H9 (cell line): ENCODE measurements at regions not wholly inside any gene's neighbourhood (a gene's known extent, or its start where the extent isn't known, plus 50 kb on each side); places are given as distances from the start of the nearest gene placed in this dataset.
A peak's percentile ranks its signal among the peaks of the same experiment; 100 is the strongest.

Source experiments
- DNase-seq: peaks from one replicate; pipeline ENCODE4 v3.0.0-alpha.2; 2017
- H2AFZ ChIP-seq: one replicate; pipeline ENCODE4 v1.6.1; 2013; ENCODE audit warnings: mild to moderate bottlenecking, low read length, control low read depth, moderate library complexity
- H2AK5ac ChIP-seq: 2 replicates; pipeline ENCODE4 v1.6.1; 2013; ENCODE audit warnings: low read length, control low read depth, mixed read lengths; ENCODE audit not compliant: insufficient read length
- H2BK120ac ChIP-seq: one replicate; pipeline ENCODE4 v1.6.1; 2013; ENCODE audit warnings: low read depth, mild to moderate bottlenecking, low read length, control low read depth, inconsistent platforms; ENCODE audit not compliant: poor library complexity, severe bottlenecking
- H2BK12ac ChIP-seq: 2 replicates; pipeline ENCODE4 v1.6.1; 2013; ENCODE audit warnings: low read length, control low read depth, mixed read lengths, low read depth; ENCODE audit not compliant: insufficient read length
- H2BK15ac ChIP-seq: 2 replicates; pipeline ENCODE4 v1.6.1; 2013; ENCODE audit warnings: low read depth, low read length, control low read depth
- H2BK20ac ChIP-seq: one replicate; pipeline ENCODE4 v1.6.1; 2013; ENCODE audit warnings: low read depth, mild to moderate bottlenecking, low read length, control low read depth, inconsistent platforms; ENCODE audit not compliant: poor library complexity, severe bottlenecking
- H2BK5ac ChIP-seq: 2 replicates; pipeline ENCODE4 v1.6.1; 2013; ENCODE audit warnings: low read length, control low read depth, mixed read lengths; ENCODE audit not compliant: insufficient read length
- H3K14ac ChIP-seq: 2 replicates; pipeline ENCODE4 v1.6.1; 2013; ENCODE audit warnings: low read length, control low read depth; ENCODE audit not compliant: insufficient read depth
- H3K18ac ChIP-seq: 2 replicates; pipeline ENCODE4 v1.6.1; 2013; ENCODE audit warnings: low read depth, mild to moderate bottlenecking, mixed read lengths, low read length, control low read depth; ENCODE audit not compliant: insufficient read length
- H3K23ac ChIP-seq: 2 replicates; pipeline ENCODE4 v1.6.1; 2013; ENCODE audit warnings: low read length, control low read depth, mixed read lengths, low read depth; ENCODE audit not compliant: insufficient read length
- H3K23me2 ChIP-seq: 2 replicates; pipeline ENCODE4 v1.6.1; 2013; ENCODE audit warnings: low read depth, mild to moderate bottlenecking, mixed read lengths, low read length, control low read depth; ENCODE audit not compliant: insufficient read length, poor library complexity, severe bottlenecking
- H3K27ac ChIP-seq: 2 replicates; pipeline ENCODE4 v1.5.1; 2013; ENCODE audit warnings: low read length, control low read depth, mixed read lengths, low read depth; ENCODE audit not compliant: insufficient read length
- H3K27me3 ChIP-seq: 2 replicates; pipeline ENCODE4 v1.6.1; 2013; ENCODE audit warnings: low read length, control low read depth, inconsistent platforms; ENCODE audit not compliant: insufficient read depth
- H3K4ac ChIP-seq: 2 replicates; pipeline ENCODE4 v1.6.1; 2013; ENCODE audit warnings: low read depth, mild to moderate bottlenecking, control low read depth, inconsistent platforms, low read length, moderate library complexity
- H3K4me1 ChIP-seq: 2 replicates; pipeline ENCODE4 v1.6.1; 2013; ENCODE audit warnings: low read length, control low read depth, inconsistent platforms; ENCODE audit not compliant: insufficient read depth
- H3K4me2 ChIP-seq: 2 replicates; pipeline ENCODE4 v1.6.1; 2013; ENCODE audit warnings: low read length, control low read depth, mixed read lengths; ENCODE audit not compliant: insufficient read length, insufficient read depth
- H3K56ac ChIP-seq: 2 replicates; pipeline ENCODE4 v1.6.1; 2013; ENCODE audit warnings: low read depth, mild to moderate bottlenecking, mixed read lengths, low read length, control low read depth; ENCODE audit not compliant: insufficient read length
- H3K79me1 ChIP-seq: 2 replicates; pipeline ENCODE4 v1.6.1; 2013; ENCODE audit warnings: low read depth, mild to moderate bottlenecking, moderate library complexity, low read length, control low read depth, inconsistent platforms; ENCODE audit not compliant: insufficient read depth, poor library complexity, severe bottlenecking
- H3K79me2 ChIP-seq: 2 replicates; pipeline ENCODE4 v1.6.1; 2013; ENCODE audit warnings: low read length, control low read depth, inconsistent platforms; ENCODE audit not compliant: insufficient read depth
- H3K9ac ChIP-seq: 2 replicates; pipeline ENCODE4 v1.6.1; 2013; ENCODE audit warnings: low read length, control low read depth, mixed read lengths; ENCODE audit not compliant: insufficient read length; ENCODE audit errors: extremely low read depth
- H3K9me3 ChIP-seq: one replicate; pipeline ENCODE4 v1.6.1; 2013; ENCODE audit warnings: low read depth, low read length, inconsistent platforms; ENCODE audit not compliant: control insufficient read depth
- H3T11ph ChIP-seq: one replicate; pipeline ENCODE4 v1.6.1; 2013; ENCODE audit warnings: mild to moderate bottlenecking, low read length, control low read depth, inconsistent platforms
- H4K20me1 ChIP-seq: one replicate; pipeline ENCODE4 v1.6.1; 2013; ENCODE audit not compliant: control insufficient read depth, insufficient read length, insufficient read depth
- H4K5ac ChIP-seq: 2 replicates; pipeline ENCODE4 v1.6.1; 2013; ENCODE audit warnings: low read depth, mild to moderate bottlenecking, mixed read lengths, low read length, control low read depth; ENCODE audit not compliant: insufficient read length
- H4K8ac ChIP-seq: replicated peaks from 2 replicates; pipeline ENCODE4 v1.6.1; 2013; ENCODE audit warnings: low read length, control low read depth, mixed read lengths, low read depth; ENCODE audit not compliant: insufficient read length
- H4K91ac ChIP-seq: 2 replicates; pipeline ENCODE4 v1.6.1; 2013; ENCODE audit warnings: low read depth, mild to moderate bottlenecking, moderate library complexity, mixed read lengths, low read length, control low read depth; ENCODE audit not compliant: insufficient read length
- H3K27ac Mint-ChIP-seq, 3 experiments: 2 replicates in 2 of 3; 3 replicates in 1 of 3; pipeline ENCODE4 v1.8.0; 2020 to 2021; ENCODE audit warnings: mixed read lengths in 3 of 3, mild to moderate bottlenecking in 1 of 3, moderate library complexity in 1 of 3
- H3K27me3 Mint-ChIP-seq: 2 replicates; pipeline ENCODE4 v1.8.0; 2021; ENCODE audit warnings: low read depth, mild to moderate bottlenecking, moderate library complexity, mixed read lengths
- H3K36me3 Mint-ChIP-seq, 3 experiments: 2 replicates in 2 of 3; 3 replicates in 1 of 3; pipeline ENCODE4 v1.8.0; 2020 to 2021; ENCODE audit warnings: low read depth in 3 of 3, mixed read lengths in 3 of 3; ENCODE audit not compliant: insufficient read depth in 1 of 3
- H3K4me1 Mint-ChIP-seq, 2 experiments: 2 replicates each; pipeline ENCODE4 v1.8.0; 2020; ENCODE audit warnings: mixed read lengths in 2 of 2
- H3K4me3 Mint-ChIP-seq, 2 experiments: 2 replicates in 1 of 2; 3 replicates in 1 of 2; pipeline ENCODE4 v1.8.0; 2020 to 2021; ENCODE audit warnings: mild to moderate bottlenecking in 2 of 2, mixed read lengths in 2 of 2, moderate library complexity in 1 of 2
- H3K9me3 Mint-ChIP-seq, 2 experiments: 2 replicates in 1 of 2; 3 replicates in 1 of 2; pipeline ENCODE4 v1.8.0; 2020; ENCODE audit warnings: mild to moderate bottlenecking in 2 of 2, mixed read lengths in 2 of 2, moderate library complexity in 1 of 2
- CTCF ChIP-seq: fragments of 200-600 bp; sonication (generic); conservative IDR thresholded peaks from 3 replicates; pipeline ENCODE4 v1.8.0; 2021; ENCODE audit warnings: antibody characterized with exemption, mild to moderate bottlenecking
- WGBS: extraction: QIAGEN DNeasy Blood & Tissue Kit; methylation state at CpG from one replicate; pipeline ENCODE4 v1.1.7; 2013; ENCODE audit warnings: missing lambda C conversion rate, low lambda C conversion rate, mixed read lengths; ENCODE audit not compliant: insufficient read length; ENCODE audit errors: extremely low coverage; 5-methylcytosine and 5-hydroxymethylcytosine counted together

- DNase-seq, result peak; percentile 12
- H3K4me2 ChIP-seq, result no peak overlapping the region
- peaks cover 7 to 14% of the 10 kb centered on the region in 2 experiments; a peak in 3 of 4 replicates for H3K4me1 Mint-ChIP-seq
These were observed 154.4 kb downstream of the EFNB1 start for GRCh38 chrX:68983004-68983857.

More at GRCh38 chrX:68983004-68983857, 154.4 kb downstream of the EFNB1 start:
- TF ChIP-seq CTCF, result no peak
- Histone ChIP-seq H3K9me3 (no peaks in the 10 kb centered on the region), H3K79me2 (no peaks in the 10 kb centered on the region), H4K20me1 (no peaks in the 10 kb centered on the region), H3K18ac (no peak overlapping the region), H3K56ac (no peak overlapping the region), H4K91ac (no peak overlapping the region), H3K79me1 (no peaks in the 10 kb centered on the region), H3K14ac (no peak overlapping the region), H2AK5ac (no peak overlapping the region), H3T11ph (no peak overlapping the region), H4K8ac (no peak overlapping the region), H3K23me2 (no peaks in the 10 kb centered on the region), H3K23ac (no peak overlapping the region), H3K4ac (no peak overlapping the region), H2BK20ac (no peak overlapping the region), H4K5ac (no peak overlapping the region), H2BK5ac (no peak overlapping the region), H2BK12ac (no peak overlapping the region), H2BK120ac (no peak overlapping the region), H3K27ac (no peak overlapping the region), H2BK15ac (no peak overlapping the region), H2AFZ (no peak overlapping the region), H3K27me3 (no peaks in the 10 kb centered on the region), H3K4me1 (peaks cover 5% of the 10 kb centered on the region; the same call in 1 of the 2 replicates), H3K9ac (no peak overlapping the region)
- no peak overlapping the region for H3K4me3 Mint-ChIP-seq
- peaks cover 68 to 77% of the 10 kb centered on the region in 2 experiments for H3K9me3 Mint-ChIP-seq
- H3K27me3 Mint-ChIP-seq, result peaks cover 10% of the 10 kb centered on the region
- no peak overlapping the region for H3K27ac Mint-ChIP-seq
- no CpG with 5 or more reads among the region's 3 CpGs for WGBS
- peaks cover 0 to 3% (median 0%) of the 10 kb centered on the region in 3 experiments; a peak in 2 of 7 replicates for H3K36me3 Mint-ChIP-seq
